IMR-90 (cell line): ENCODE measurements at regions not wholly inside any gene's neighbourhood (a gene's known extent, or its start where the extent isn't known, plus 50 kb on each side); places are given as distances from the start of the nearest gene placed in this dataset.

Source experiments
- MAZ ChIP-seq: IDR thresholded peaks from 2 replicates; pipeline ENCODE4 v1.6.1; 2012; ENCODE audit warnings: low read depth, mild to moderate bottlenecking, low read length, improper control_type of control experiment, moderate library complexity, borderline replicate concordance
- MXI1 ChIP-seq: IDR thresholded peaks from 2 replicates; pipeline ENCODE4 v1.6.1; 2012; ENCODE audit warnings: low read depth, mild to moderate bottlenecking, low read length, moderate library complexity, borderline replicate concordance
- POLR2A ChIP-seq: IDR thresholded peaks from 2 replicates; pipeline ENCODE4 v1.6.1; 2012; ENCODE audit warnings: mild to moderate bottlenecking, low read depth, low read length
- RAD21 ChIP-seq: IDR thresholded peaks from 2 replicates; pipeline ENCODE4 v1.6.1; 2012; ENCODE audit warnings: low read length, improper control_type of control experiment
- RCOR1 ChIP-seq: IDR thresholded peaks from 2 replicates; pipeline ENCODE4 v1.6.1; 2012; ENCODE audit warnings: mild to moderate bottlenecking, low read length, improper control_type of control experiment; ENCODE audit not compliant: insufficient replicate concordance
- RFX5 ChIP-seq: IDR thresholded peaks from 2 replicates; pipeline ENCODE4 v1.8.0; 2012; ENCODE audit warnings: low read depth, mild to moderate bottlenecking, low read length, moderate library complexity
- TF ChIP-seq, protein P1 (sequence below): conservative IDR thresholded peaks from 2 replicates; pipeline ENCODE4 v1.5.1; 2012; ENCODE audit warnings: mild to moderate bottlenecking, low read depth, low read length, improper control_type of control experiment
- TF ChIP-seq, protein P2 (sequence below): fragments of 150-350 bp; IDR thresholded peaks from 2 replicates; pipeline ENCODE4 v1.6.1; 2016; ENCODE audit warnings: low read depth, mild to moderate bottlenecking, low read length, moderate library complexity, borderline replicate concordance

DNA sequence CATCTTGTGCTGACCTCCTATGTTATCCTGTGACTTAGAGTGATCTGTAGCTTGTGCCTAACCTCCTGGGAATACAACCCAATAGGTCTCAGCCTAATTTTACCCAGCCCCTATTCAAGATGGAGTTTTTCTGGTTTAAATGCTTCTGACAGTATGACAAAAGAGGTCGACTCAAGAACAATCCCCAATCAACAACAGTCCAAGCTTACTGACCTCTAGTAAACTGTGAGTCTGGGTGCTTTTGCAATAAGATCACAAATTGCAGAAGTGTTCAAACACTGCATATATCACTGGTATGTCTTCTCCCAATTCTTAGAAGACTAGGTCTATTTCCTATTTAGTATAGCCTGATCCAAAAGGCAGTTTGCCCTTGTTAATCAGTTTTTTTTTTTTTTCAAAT, 323.5 kb upstream of the PTGER4 start:
- TF ChIP-seq, protein P1, sequence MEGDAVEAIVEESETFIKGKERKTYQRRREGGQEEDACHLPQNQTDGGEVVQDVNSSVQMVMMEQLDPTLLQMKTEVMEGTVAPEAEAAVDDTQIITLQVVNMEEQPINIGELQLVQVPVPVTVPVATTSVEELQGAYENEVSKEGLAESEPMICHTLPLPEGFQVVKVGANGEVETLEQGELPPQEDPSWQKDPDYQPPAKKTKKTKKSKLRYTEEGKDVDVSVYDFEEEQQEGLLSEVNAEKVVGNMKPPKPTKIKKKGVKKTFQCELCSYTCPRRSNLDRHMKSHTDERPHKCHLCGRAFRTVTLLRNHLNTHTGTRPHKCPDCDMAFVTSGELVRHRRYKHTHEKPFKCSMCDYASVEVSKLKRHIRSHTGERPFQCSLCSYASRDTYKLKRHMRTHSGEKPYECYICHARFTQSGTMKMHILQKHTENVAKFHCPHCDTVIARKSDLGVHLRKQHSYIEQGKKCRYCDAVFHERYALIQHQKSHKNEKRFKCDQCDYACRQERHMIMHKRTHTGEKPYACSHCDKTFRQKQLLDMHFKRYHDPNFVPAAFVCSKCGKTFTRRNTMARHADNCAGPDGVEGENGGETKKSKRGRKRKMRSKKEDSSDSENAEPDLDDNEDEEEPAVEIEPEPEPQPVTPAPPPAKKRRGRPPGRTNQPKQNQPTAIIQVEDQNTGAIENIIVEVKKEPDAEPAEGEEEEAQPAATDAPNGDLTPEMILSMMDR = no peak
- no peak for TF ChIP-seq POLR2A
- TF ChIP-seq MXI1 = no peak
- TF ChIP-seq RAD21 = no peak
- TF ChIP-seq, protein P2, sequence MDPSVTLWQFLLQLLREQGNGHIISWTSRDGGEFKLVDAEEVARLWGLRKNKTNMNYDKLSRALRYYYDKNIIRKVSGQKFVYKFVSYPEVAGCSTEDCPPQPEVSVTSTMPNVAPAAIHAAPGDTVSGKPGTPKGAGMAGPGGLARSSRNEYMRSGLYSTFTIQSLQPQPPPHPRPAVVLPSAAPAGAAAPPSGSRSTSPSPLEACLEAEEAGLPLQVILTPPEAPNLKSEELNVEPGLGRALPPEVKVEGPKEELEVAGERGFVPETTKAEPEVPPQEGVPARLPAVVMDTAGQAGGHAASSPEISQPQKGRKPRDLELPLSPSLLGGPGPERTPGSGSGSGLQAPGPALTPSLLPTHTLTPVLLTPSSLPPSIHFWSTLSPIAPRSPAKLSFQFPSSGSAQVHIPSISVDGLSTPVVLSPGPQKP = no peak
- TF ChIP-seq RCOR1 = no peak
- TF ChIP-seq MAZ = no peak
- no peak for TF ChIP-seq RFX5
